WTC11 (cell line): ENCODE measurements at regions not wholly inside any gene's neighbourhood (a gene's known extent, or its start where the extent isn't known, plus 50 kb on each side); places are given as distances from the start of the nearest gene placed in this dataset.
"Not testable (repeated sequence)": the region's sequence is repeated elsewhere in the genome, so short reads cannot be mapped to it uniquely, and the experiment has no call there.

Experiments
- ATAC-seq: fragments of 200-7000 bp; cut with Tn5 transposase; 2 replicates; pipeline ENCODE4 v1.10.0; 2021; ENCODE audit warnings: mild to moderate bottlenecking, moderate library complexity
- CTCF ChIA-PET: fragments of 300-600 bp; sonication (Branson Sonifier 250); formaldehyde crosslinking; loops from one replicate; lab custom pipeline; 2021; ENCODE audit warnings: antibody characterized with exemption; lab: Charles Lee
- POLR2A ChIA-PET: fragments of 350-600 bp; sonication (Branson Sonifier 250); formaldehyde crosslinking; loops from one replicate; lab custom pipeline; 2021; ENCODE audit warnings: antibody characterized with exemption; lab: Charles Lee
- DNase-seq: peaks from one replicate; pipeline ENCODE4 v3.0.0; 2021; ENCODE audit warnings: low spot score
- H3K27ac Mint-ChIP-seq: 2 replicates; pipeline ENCODE4 v1.8.0; 2021; ENCODE audit warnings: mixed read lengths
- H3K27me3 Mint-ChIP-seq: 2 replicates; pipeline ENCODE4 v1.8.0; 2021; ENCODE audit warnings: low read depth, mild to moderate bottlenecking, moderate library complexity, mixed read lengths
- H3K36me3 Mint-ChIP-seq: 2 replicates; pipeline ENCODE4 v1.8.0; 2021; ENCODE audit warnings: mixed read lengths
- H3K4me1 Mint-ChIP-seq: 2 replicates; pipeline ENCODE4 v1.8.0; 2022; ENCODE audit warnings: mixed read lengths
- H3K4me3 Mint-ChIP-seq: 2 replicates; pipeline ENCODE4 v1.8.0; 2021; ENCODE audit warnings: mild to moderate bottlenecking, moderate library complexity, mixed read lengths
- H3K9me3 Mint-ChIP-seq: 2 replicates; pipeline ENCODE4 v1.8.0; 2021; ENCODE audit warnings: mixed read lengths
- ELF4 ChIP-seq: sonication (generic); formaldehyde crosslinking; IDR thresholded peaks from 2 replicates; pipeline ENCODE4 v1.8.1; 2022; ENCODE audit warnings: low read depth, mild to moderate bottlenecking, moderate library complexity, missing genetic modification reagents
- ESRRA ChIP-seq: sonication (generic); formaldehyde crosslinking; IDR thresholded peaks from 2 replicates; pipeline ENCODE4 v1.8.1; 2022; ENCODE audit warnings: mild to moderate bottlenecking, missing genetic modification reagents, borderline replicate concordance
- GABPB1 ChIP-seq: sonication (generic); formaldehyde crosslinking; IDR thresholded peaks from 2 replicates; pipeline ENCODE4 v1.8.1; 2023; ENCODE audit warnings: mild to moderate bottlenecking, missing genetic modification reagents
- GRHL2 ChIP-seq: fragments of 250-450 bp; sonication (Bioruptor Pico); IDR thresholded peaks from 2 replicates; pipeline ENCODE4 v1.8.0; 2022; ENCODE audit warnings: mild to moderate bottlenecking, moderate library complexity; ENCODE audit not compliant: insufficient replicate concordance, severe bottlenecking
- JAZF1 ChIP-seq: fragments of 250-450 bp; sonication (Bioruptor Pico); IDR thresholded peaks from 2 replicates; pipeline ENCODE4 v1.9.0; 2021; ENCODE audit warnings: moderate library complexity, mild to moderate bottlenecking, inconsistent platforms
- MXD4 ChIP-seq: fragments of 250-450 bp; sonication (Bioruptor Pico); IDR thresholded peaks from 2 replicates; pipeline ENCODE4 v1.8.0; 2021; ENCODE audit warnings: mild to moderate bottlenecking, moderate library complexity, borderline replicate concordance
- NR3C1 ChIP-seq: sonication (generic); formaldehyde crosslinking; conservative IDR thresholded peaks from 2 replicates; pipeline ENCODE4 v1.8.1; 2023; ENCODE audit warnings: low read depth, mild to moderate bottlenecking, missing genetic modification reagents
- PRDM15 ChIP-seq: sonication (generic); formaldehyde crosslinking; IDR thresholded peaks from 2 replicates; pipeline ENCODE4 v1.8.0; 2022; ENCODE audit warnings: missing genetic modification reagents
- RELA ChIP-seq: sonication (generic); formaldehyde crosslinking; IDR thresholded peaks from 2 replicates; pipeline ENCODE4 v1.8.1; 2022; ENCODE audit warnings: missing genetic modification reagents, mild to moderate bottlenecking, borderline replicate concordance
- RORB ChIP-seq: fragments of 250-450 bp; sonication (Bioruptor Pico); IDR thresholded peaks from 2 replicates; pipeline ENCODE4 v1.9.0; 2021; ENCODE audit warnings: mild to moderate bottlenecking
- SMAD4 ChIP-seq: sonication (generic); formaldehyde crosslinking; IDR thresholded peaks from 2 replicates; pipeline ENCODE4 v1.8.0; 2022; ENCODE audit warnings: mild to moderate bottlenecking, missing genetic modification reagents
- TP53 ChIP-seq: sonication (generic); formaldehyde crosslinking; IDR thresholded peaks from 2 replicates; pipeline ENCODE4 v1.8.1; 2023; ENCODE audit warnings: mild to moderate bottlenecking, missing genetic modification reagents
- ZNF138 ChIP-seq: sonication (generic); formaldehyde crosslinking; conservative IDR thresholded peaks from 2 replicates; pipeline ENCODE4 v1.8.1; 2022; ENCODE audit warnings: mild to moderate bottlenecking, moderate library complexity, missing genetic modification reagents
- ZNF281 ChIP-seq: sonication (generic); formaldehyde crosslinking; IDR thresholded peaks from 2 replicates; pipeline ENCODE4 v1.8.0; 2023; ENCODE audit warnings: mild to moderate bottlenecking, missing genetic modification reagents
- TF ChIP-seq, protein P1 (sequence below): sonication (generic); formaldehyde crosslinking; IDR thresholded peaks from 2 replicates; pipeline ENCODE4 v1.8.1; 2022; ENCODE audit warnings: missing genetic modification reagents, borderline replicate concordance
- TF ChIP-seq, protein P2 (sequence below): sonication (generic); formaldehyde crosslinking; conservative IDR thresholded peaks from 2 replicates; pipeline ENCODE4 v1.8.1; 2023; ENCODE audit warnings: mild to moderate bottlenecking, low read depth, missing genetic modification reagents, moderate library complexity
- TF ChIP-seq, protein P3 (sequence below): sonication (generic); formaldehyde crosslinking; IDR thresholded peaks from 2 replicates; pipeline ENCODE4 v1.8.1; 2022; ENCODE audit warnings: mild to moderate bottlenecking, moderate library complexity, missing genetic modification reagents
- TF ChIP-seq, protein P4 (sequence below): sonication (generic); formaldehyde crosslinking; IDR thresholded peaks from 2 replicates; pipeline ENCODE4 v1.8.1; 2023; ENCODE audit warnings: mild to moderate bottlenecking, missing genetic modification reagents, borderline replicate concordance

- TF ChIP-seq, protein P1, sequence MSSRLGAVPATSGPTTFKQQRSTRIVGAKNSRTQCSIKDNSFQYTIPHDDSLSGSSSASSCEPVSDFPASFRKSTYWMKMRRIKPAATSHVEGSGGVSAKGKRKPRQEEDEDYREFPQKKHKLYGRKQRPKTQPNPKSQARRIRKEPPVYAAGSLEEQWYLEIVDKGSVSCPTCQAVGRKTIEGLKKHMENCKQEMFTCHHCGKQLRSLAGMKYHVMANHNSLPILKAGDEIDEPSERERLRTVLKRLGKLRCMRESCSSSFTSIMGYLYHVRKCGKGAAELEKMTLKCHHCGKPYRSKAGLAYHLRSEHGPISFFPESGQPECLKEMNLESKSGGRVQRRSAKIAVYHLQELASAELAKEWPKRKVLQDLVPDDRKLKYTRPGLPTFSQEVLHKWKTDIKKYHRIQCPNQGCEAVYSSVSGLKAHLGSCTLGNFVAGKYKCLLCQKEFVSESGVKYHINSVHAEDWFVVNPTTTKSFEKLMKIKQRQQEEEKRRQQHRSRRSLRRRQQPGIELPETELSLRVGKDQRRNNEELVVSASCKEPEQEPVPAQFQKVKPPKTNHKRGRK = no peak
Observed at GRCh38 chr3:159679900-159680299, 308.7 kb upstream of the IL12A start (continued).

DNA sequence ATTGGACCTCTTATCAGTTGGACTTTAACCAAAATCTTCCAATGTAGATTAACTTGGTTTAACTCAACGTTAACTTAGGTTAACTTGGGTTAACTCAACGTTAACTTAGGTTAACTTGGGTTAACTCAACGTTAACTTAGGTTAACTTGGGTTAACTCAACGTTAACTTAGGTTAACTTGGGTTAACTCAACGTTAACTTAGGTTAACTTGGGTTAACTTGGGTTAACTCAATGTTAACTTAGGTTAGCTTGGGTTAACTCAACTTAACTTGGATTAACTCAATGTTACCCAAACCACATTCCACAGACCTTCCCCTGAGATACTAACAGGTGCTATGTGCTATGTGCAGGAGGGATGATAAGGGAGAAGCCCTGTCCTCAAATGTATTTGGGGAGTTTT, 306.9 kb upstream of the IL12A start:
- H3K27me3 Mint-ChIP-seq, POLR2A ChIA-PET, CTCF ChIA-PET, H3K4me1 Mint-ChIP-seq, ATAC-seq, DNase-seq, H3K36me3 Mint-ChIP-seq, H3K9me3 Mint-ChIP-seq, H3K27ac Mint-ChIP-seq, H3K4me3 Mint-ChIP-seq: not testable (repeated sequence)

DNA sequence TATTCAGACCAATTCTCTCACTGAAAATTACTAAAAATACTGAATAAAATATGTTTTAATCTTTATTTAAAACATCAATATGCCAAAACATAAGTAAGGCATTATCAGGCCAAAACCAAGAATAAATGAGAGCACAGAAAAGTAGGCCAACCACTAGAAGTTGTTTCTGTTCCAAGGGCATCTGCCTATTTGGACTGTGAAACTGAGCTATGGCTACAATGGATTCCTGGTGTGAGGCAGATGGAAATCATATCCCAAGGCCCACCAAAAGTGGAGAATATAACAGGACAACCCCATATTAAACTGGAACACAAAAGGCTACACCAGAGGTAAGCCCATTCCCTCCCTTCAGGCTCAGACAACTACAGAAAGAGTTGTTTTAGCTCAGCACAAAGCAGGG, 302.8 kb upstream of the IL12A start:
- no peak overlapping the region for H3K4me3 Mint-ChIP-seq
- TF ChIP-seq TP53 (CRISPR knock-in tag) (no peak), ZNF138 (no peak), RELA (no peak), ZNF281 (CRISPR knock-in tag) (no peak), ESRRA (no peak), SMAD4 (CRISPR knock-in tag) (no peak), GABPB1 (CRISPR knock-in tag) (no peak), JAZF1 (CRISPR knock-in tag) (no peak), NR3C1 (CRISPR knock-in tag) (no peak), MXD4 (CRISPR knock-in tag) (no peak), PRDM15 (CRISPR knock-in tag) (no peak), RORB (CRISPR knock-in tag) (no peak), ELF4 (CRISPR knock-in tag) (no peak), GRHL2 (CRISPR knock-in tag) (no peak)
- TF ChIP-seq, protein P2, sequence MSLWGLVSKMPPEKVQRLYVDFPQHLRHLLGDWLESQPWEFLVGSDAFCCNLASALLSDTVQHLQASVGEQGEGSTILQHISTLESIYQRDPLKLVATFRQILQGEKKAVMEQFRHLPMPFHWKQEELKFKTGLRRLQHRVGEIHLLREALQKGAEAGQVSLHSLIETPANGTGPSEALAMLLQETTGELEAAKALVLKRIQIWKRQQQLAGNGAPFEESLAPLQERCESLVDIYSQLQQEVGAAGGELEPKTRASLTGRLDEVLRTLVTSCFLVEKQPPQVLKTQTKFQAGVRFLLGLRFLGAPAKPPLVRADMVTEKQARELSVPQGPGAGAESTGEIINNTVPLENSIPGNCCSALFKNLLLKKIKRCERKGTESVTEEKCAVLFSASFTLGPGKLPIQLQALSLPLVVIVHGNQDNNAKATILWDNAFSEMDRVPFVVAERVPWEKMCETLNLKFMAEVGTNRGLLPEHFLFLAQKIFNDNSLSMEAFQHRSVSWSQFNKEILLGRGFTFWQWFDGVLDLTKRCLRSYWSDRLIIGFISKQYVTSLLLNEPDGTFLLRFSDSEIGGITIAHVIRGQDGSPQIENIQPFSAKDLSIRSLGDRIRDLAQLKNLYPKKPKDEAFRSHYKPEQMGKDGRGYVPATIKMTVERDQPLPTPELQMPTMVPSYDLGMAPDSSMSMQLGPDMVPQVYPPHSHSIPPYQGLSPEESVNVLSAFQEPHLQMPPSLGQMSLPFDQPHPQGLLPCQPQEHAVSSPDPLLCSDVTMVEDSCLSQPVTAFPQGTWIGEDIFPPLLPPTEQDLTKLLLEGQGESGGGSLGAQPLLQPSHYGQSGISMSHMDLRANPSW (CRISPR knock-in tag) = no peak
- TF ChIP-seq, protein P3, sequence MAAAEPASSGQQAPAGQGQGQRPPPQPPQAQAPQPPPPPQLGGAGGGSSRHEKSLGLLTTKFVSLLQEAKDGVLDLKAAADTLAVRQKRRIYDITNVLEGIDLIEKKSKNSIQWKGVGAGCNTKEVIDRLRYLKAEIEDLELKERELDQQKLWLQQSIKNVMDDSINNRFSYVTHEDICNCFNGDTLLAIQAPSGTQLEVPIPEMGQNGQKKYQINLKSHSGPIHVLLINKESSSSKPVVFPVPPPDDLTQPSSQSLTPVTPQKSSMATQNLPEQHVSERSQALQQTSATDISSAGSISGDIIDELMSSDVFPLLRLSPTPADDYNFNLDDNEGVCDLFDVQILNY (CRISPR knock-in tag) = no peak
- TF ChIP-seq, protein P4, sequence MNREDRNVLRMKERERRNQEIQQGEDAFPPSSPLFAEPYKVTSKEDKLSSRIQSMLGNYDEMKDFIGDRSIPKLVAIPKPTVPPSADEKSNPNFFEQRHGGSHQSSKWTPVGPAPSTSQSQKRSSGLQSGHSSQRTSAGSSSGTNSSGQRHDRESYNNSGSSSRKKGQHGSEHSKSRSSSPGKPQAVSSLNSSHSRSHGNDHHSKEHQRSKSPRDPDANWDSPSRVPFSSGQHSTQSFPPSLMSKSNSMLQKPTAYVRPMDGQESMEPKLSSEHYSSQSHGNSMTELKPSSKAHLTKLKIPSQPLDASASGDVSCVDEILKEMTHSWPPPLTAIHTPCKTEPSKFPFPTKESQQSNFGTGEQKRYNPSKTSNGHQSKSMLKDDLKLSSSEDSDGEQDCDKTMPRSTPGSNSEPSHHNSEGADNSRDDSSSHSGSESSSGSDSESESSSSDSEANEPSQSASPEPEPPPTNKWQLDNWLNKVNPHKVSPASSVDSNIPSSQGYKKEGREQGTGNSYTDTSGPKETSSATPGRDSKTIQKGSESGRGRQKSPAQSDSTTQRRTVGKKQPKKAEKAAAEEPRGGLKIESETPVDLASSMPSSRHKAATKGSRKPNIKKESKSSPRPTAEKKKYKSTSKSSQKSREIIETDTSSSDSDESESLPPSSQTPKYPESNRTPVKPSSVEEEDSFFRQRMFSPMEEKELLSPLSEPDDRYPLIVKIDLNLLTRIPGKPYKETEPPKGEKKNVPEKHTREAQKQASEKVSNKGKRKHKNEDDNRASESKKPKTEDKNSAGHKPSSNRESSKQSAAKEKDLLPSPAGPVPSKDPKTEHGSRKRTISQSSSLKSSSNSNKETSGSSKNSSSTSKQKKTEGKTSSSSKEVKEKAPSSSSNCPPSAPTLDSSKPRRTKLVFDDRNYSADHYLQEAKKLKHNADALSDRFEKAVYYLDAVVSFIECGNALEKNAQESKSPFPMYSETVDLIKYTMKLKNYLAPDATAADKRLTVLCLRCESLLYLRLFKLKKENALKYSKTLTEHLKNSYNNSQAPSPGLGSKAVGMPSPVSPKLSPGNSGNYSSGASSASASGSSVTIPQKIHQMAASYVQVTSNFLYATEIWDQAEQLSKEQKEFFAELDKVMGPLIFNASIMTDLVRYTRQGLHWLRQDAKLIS = no peak
- ATAC-seq (no peak), DNase-seq (no peak)
- H3K27ac Mint-ChIP-seq = no peak overlapping the region
- no peaks in the 10 kb centered on the region; the same call in 1 of the 2 replicates for H3K27me3 Mint-ChIP-seq
- peaks cover 19% of the 10 kb centered on the region for H3K9me3 Mint-ChIP-seq
- H3K36me3 Mint-ChIP-seq = no peaks in the 10 kb centered on the region
- ChIA-PET POLR2A (no interaction called here), CTCF (no interaction called here)
- H3K4me1 Mint-ChIP-seq = no peaks in the 10 kb centered on the region
